Middle frontal gyrus (tissue), 1 donor: ENCODE measurements at regions not wholly inside any gene's neighbourhood (a gene's known extent, or its start where the extent isn't known, plus 50 kb on each side); places are given as distances from the start of the nearest gene placed in this dataset.
A peak's percentile ranks its signal among the peaks of the same experiment; 100 is the strongest.

Experiments
- DNase-seq: peaks from one replicate; pipeline ENCODE4 v3.0.0-alpha.2; 2015; ENCODE audit warnings: low spot score; ENCODE audit errors: extremely low spot score

- no peak for DNase-seq
Measured at GRCh38 chr6:45791211-45792168, 224.2 kb downstream of the CLIC5 start.

DNA sequence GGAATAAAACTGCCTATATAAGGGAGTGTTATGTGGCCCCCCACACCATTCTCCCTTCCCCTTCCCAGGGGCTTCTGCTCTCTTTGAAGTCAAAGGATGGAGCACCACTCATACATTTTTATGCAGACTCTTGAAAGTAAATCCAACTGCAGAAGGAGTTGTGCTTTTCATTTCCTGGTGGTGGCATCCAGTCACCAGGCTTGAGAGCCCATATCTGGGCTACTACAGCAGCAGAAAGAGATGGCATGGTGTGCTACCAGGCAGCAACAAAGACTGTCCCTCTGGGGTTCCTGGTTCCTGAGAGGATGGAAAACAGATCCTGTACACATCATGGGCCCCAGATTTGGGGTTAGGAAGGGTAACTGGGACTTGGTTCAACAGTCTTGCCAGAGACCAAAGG lies 226.4 kb downstream of the CLIC5 start:
- no peak for DNase-seq

- DNase-seq: no peak
Measured at GRCh38 chr6:45787384-45787783, 228.3 kb downstream of the CLIC5 start.

DNA sequence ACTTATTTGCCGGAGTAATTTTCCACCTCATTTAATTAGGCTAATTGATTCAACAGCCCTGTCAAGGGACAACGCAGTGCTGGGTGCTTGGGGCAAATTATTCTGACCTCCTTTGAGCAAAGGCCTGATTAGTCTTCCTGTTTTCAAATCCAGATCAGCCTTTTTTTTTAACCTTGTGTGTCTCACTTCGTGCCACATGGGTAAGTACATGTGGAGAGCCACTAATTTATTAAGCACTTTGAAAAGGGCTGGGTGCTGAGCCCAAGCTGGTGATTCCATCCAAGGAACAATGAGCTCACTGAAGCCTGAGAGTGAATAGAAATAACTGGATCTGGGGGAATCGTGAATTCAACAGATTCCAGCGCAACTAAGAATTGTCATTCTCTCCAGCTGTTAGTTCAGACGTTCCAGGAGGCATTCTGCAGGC lies 229.3 kb downstream of the CLIC5 start:
- peak; percentile 4 for DNase-seq

GRCh38 chr6:45784250-45784649 lies 231.4 kb downstream of the CLIC5 start:
- no peak for DNase-seq

DNA sequence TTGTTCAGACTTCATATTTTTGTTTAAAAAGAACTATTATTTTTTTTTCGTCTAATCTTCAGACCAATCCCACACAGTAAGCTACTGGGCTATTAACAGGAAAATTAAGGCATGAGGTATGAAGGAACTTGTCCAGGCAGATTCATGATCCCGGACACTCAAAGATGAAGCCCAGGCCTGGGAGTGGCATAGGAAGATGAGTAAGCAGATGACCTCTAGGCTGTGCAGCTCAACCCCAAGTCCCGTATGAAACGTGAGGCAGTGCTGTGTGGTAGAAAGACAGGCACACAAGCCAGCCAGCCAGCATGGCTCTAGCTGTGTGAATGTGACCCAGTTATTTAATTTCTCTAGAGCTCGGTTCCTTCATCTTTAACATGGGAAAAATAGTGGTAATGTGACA lies 231.9 kb downstream of the CLIC5 start:
- DNase-seq: no peak

- DNase-seq: no peak
Measured at GRCh38 chr6:45781890-45782289, 233.8 kb downstream of the CLIC5 start.

DNA sequence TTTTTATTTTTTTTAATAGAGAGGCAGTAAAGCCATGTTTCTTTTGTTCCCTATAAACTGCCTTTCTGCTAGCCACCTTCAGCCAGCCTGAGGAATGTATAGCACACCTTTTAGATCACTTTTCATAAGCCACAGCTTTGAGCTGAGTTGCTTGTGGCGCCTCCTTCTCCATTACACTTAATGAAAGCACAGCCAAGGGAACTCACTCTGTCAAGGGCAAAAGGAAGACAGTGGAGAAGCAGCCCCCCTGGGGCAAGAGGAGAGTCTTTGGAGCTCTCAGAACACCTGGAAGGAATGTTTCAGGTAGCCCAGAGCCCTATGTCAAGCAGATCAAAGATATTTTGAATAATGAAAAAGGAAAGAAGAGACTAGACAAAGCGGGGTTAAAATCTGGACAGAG lies 235.1 kb downstream of the CLIC5 start:
- no peak for DNase-seq

GRCh38 chr6:45775026-45775697 lies 240.5 kb downstream of the CLIC5 start:
- DNase-seq: no peak

DNA sequence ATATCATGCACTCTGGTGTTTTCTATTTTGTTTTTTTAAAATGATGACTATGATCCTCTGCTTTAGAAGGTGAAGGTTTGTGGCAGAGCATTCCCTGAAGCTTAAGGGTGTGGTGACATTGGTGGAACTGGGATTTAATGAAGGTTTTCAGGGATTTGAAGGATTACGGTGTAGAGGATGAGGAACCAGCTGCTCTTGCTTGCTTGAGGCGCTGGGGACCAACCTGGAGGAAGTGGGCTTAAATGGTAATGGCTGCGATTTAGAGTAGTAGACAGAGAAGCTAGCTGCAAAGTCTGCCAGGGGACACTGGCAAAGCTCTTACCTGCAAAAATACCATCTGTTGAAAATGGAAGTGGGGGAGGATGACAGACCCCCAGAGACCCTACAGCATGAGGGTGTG lies 241.8 kb downstream of the CLIC5 start:
- no peak for DNase-seq

DNA sequence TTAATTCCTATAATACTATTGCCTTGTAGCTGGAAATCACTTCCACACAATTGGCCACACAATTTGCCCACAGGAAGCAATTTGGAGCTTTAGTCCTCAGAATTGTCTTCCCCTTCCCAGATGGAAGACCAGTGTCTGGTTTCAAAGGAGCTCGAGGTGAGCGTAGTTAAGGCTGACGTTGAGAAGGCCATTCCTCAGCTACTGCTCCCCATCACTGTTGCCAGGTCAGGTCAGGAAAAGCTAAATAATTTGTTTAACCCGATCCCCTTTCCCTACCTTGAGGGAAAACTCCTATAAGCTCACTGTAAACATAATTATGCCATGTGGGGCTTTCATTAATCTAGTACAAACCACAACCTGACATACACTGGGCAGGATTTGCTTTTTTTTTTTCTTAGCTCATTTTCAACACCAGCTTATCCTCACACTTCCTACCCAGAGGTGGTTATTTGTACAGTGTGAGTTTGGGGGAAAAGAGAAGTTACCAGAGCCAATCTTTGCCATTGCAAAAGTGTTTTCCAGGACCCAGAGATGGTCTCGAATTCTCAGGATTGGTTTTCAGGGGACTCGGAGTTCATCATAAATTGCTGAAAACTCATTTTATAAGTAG lies 242.7 kb downstream of the CLIC5 start:
- DNase-seq: no peak

GRCh38 chr6:45772051-45772450 lies 243.6 kb downstream of the CLIC5 start:
- DNase-seq: no peak

- no peak for DNase-seq
Measured at GRCh38 chr6:45763281-45763680, 252.4 kb downstream of the CLIC5 start.

- DNase-seq: no peak
Measured at GRCh38 chr6:45759472-45759810, 256.2 kb downstream of the CLIC5 start.

DNA sequence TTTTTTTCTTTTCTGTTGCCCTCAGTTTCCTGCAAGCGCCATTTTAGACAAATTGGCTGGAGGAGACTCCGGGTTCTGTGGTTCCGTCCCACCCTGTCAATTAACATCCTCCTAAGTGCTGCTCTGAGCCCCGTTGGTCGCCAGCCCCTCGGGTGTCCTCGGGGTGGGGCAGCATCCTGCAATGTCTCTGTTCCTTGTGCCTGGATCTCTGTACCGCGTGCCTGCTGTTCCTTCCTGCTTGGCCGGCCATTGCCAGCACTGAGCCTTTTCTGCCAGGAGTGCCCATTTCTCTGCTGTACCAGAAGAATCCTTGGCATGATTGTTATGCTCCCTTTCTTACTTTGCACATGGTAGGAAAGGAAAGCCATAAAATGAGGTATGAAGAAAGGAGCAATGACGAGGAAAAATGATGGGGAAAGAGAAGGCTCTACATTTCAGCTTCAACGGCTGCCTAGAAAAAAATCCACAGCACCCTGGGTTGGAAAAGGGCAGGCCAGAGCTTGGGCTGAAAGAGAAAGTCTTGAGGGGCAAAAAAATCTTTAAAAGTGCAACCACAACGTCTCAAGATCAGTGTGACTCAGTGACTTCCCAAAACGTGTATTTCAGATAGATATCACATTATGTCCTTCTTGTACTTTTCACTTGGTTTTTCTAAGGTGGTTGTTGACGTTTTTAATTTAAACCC lies 256.7 kb downstream of the CLIC5 start:
- no peak for DNase-seq

DNA sequence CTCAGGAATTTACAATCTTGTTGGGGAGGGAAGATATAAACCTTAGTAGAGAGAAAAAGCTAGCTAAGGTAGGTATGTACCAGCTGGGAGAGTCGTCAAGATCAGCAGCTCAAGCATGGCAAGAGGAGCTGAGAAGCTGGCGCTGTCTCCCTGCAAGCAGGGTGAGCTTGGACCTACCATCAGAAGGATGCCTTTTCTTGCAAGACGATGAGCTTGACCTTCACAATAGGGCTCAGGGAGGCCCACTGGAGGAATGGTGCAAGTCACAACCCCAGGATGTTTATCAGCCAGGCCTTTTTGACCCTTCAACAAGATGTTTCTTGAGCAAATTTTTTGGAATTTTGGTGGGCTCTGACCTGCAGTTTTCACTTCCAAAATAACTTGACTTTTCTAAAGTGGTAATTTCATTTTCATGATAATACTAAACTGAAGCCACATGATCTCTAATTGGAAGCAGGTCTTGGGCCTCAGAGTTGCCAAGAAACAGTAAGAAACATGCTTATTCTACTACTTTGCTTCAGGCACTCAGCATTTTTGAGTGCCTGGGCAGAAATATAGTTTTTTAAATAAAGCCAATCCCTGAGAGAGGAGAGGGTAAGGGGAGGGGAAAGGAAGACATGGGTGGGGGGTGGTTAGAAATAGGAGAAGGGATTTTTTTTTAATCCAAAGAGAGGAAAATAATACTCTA lies 258.1 kb downstream of the CLIC5 start:
- DNase-seq: no peak

- DNase-seq: no peak
Measured at GRCh38 chr6:45756606-45757005, 259.1 kb downstream of the CLIC5 start.

GRCh38 chr6:45754432-45754831 lies 261.2 kb downstream of the CLIC5 start:
- DNase-seq: no peak

- no peak for DNase-seq
Measured at GRCh38 chr6:45746046-45746445, 269.6 kb downstream of the CLIC5 start.

DNA sequence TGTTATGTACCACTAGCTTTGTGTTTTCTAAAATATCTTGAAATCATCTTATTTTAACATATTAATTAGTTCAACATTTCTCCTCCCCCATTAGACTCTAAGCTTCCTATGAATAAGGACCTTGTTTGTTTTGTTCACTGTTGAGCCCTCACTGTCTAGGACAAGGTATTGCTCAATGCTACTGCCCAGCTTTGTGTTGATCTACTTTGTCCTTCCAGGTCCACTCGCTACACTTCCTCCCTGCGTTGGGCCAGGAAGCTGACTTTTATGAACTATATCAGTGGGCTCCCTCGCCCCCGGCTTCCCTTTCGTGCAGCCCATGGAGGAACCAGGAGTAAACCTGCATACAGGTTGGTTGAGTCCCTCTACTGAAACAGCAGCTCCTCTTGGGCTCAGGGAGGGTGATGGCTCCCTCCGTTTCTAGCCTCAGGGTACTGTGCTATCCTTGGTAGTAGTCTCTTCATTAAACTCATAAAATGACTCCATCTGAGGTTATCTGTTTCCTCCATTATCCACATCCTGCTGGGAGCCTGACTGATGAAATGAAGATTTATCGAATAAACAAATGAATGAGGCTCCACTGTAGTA lies 272.5 kb downstream of the CLIC5 start:
- no peak for DNase-seq

DNA sequence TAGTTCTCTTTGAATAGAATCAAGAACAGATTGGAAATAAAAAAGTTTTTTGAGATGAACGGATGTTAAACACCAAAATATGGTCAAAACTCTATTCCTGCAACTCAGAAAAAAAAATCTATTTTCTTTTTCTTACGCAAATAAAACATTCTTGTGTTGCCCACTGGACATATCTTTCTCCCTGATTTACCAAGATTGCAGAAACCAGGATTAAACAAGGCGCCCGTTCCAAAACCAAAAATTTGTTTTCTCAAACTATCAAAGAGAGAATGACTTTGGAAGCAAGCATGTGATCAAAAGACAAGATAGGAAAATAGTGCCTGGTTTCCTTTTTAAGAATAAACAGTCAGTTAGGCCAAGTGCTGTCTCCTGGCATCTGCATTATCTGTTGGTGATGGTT lies 273.1 kb downstream of the CLIC5 start:
- DNase-seq: no peak
